Activated gamma-delta T cell treated with Interleukin-2 at 50 U/mL for 16 hours (primary cell): ENCODE measurements at regions not wholly inside any gene's neighbourhood (a gene's known extent, or its start where the extent isn't known, plus 50 kb on each side); places are given as distances from the start of the nearest gene placed in this dataset.
"Not testable (repeated sequence)": the region's sequence is repeated elsewhere in the genome, so short reads cannot be mapped to it uniquely, and the experiment has no call there.

Experiments
- DNase-seq: peaks from one replicate; pipeline ENCODE4 v3.0.0-alpha.2; 2020

DNA sequence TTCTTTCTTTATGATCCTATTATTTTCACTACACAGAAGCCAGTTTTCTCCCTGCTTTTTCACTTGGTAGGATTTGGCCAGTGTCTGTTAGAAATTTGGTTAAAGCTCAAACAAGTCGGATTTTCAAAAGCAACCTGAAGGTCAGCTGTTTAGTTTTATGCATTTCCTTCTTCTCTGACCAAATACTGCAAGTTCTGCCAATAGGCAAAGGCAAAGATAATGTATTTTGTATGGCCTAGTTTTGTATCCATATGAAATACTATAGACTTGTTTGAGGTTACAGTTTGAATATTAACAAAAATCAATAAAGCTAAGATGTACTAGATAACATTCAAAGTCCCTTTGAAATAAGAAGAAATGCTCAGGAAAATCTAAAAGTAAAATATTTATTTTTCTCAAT is 439.4 kb downstream of the TRIML1 start:
- DNase-seq = no peak

DNA sequence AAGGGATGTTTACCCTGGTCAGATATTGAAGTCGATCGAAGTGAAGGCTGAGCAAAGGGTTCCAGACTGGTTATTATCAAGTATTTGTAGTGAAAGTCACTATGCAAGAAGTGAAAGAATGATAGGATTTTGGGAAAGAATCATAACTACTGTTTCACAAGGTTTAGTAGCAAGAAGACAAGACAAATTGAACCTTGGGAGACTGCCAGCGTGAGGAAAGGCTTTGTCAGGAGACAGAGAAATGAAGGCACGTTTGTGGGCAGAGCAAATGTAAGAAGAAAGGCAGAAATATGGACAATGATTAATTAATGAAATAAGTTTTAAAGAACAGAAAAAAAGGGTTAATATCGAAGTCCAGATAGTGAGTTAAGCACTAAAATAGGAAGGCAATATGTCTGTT is 456.8 kb downstream of the TRIML1 start:
- DNase-seq = no peak

- DNase-seq = no peak
These were observed 464.4 kb downstream of the TRIML1 start for GRCh38 chr4:188603646-188604045.

GRCh38 chr4:188606635-188607034 is 467.4 kb downstream of the TRIML1 start:
- no peak for DNase-seq

DNA sequence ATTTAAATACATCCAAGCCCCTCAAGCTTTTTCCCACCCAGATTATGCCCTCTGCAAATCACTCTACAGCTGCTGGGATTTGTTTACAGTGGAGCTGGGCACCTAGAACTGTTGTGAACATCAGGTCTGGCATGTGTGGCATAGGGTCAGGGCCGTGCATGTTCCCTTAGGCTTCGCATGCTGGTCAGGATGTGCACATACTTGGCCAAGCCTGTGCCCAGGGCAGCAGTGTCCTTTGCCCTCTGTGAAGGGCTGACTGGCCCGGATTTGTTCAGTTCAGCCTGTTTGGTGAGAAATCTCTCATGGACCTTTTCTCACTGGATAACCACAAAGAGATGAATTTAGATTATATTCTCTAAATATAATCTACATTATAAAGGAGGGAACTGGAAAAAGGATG is 471.9 kb downstream of the TRIML1 start:
- DNase-seq = no peak

DNA sequence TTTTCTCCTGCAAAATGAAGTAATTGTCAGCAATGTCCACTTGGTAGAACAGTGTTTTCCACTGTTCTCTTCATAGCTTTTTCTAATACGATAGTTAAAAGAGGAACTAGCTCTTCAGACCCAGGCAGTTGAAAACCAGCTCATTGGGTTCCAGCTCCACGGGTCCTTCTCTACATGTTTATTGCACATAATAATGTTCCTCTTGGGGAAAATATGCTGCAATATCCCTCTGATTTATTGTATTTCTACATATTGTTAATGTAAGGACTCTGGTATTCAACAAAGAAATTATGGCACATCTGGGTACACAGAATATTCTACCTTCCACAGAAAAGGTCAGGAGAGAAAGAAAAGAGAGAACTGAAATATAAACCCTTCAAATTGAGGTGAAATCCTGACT is 473.4 kb downstream of the TRIML1 start:
- DNase-seq = no peak

- DNase-seq = no peak
These were observed 474.7 kb downstream of the TRIML1 start for GRCh38 chr4:188613976-188614375.

DNA sequence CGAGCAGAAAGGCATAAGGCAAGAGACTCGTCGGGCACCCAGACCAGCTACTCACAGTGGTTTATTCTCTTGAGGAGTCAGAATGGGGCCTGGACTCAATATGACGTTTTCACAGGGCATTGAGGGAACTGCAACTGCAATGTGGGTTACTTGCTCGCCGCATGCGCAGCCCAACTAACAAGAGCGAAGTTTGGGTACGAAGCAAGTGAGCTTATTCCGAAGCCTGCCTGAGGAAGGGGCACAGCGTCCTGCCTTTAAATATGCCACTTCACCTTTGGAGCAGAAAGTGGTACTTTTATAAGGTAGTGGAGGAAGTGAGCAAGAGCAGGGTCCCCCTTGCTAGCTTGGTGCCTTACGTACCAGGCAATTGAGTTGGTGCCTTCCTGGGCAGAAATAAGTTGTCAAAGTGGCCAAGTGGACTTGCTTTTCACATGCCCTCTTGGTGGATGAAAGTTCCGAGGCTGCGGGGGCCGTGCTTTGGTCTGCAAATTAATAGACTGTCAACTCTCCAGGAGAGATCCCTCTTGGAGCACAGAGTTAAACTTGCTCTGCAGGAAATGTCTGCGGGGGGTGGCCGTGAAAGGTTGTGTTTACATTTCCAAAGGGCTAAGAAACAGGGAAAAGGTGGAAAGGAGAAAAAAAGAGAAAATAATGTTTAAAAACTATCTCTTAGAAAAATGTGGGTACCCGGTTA is 480.4 kb downstream of the TRIML1 start:
- DNase-seq = no peak

GRCh38 chr4:188620608-188621007 is 481.4 kb downstream of the TRIML1 start:
- DNase-seq = no peak

GRCh38 chr4:188623314-188623854 is 484.1 kb downstream of the TRIML1 start:
- no peak for DNase-seq

GRCh38 chr4:188624370-188624769 is 485.1 kb downstream of the TRIML1 start:
- DNase-seq = no peak

DNA sequence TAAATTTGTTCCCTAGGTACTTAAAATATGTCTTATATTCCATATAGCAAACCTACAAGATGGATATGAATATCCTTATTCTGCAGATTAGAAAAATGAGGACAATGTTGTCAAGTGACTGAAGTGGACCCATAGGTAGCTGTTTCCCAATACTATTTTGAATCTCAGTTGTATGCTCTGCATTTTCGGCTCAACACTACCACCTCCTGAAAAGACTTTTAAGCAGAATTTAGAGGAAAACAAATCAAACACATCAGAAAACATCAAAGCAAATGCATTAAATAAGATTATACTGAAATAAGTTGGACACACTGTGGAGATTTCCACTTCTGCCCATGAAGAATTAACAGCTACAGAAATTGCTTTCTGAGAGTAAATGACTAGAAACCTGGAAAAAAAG is 488.7 kb downstream of the TRIML1 start:
- DNase-seq = no peak

DNA sequence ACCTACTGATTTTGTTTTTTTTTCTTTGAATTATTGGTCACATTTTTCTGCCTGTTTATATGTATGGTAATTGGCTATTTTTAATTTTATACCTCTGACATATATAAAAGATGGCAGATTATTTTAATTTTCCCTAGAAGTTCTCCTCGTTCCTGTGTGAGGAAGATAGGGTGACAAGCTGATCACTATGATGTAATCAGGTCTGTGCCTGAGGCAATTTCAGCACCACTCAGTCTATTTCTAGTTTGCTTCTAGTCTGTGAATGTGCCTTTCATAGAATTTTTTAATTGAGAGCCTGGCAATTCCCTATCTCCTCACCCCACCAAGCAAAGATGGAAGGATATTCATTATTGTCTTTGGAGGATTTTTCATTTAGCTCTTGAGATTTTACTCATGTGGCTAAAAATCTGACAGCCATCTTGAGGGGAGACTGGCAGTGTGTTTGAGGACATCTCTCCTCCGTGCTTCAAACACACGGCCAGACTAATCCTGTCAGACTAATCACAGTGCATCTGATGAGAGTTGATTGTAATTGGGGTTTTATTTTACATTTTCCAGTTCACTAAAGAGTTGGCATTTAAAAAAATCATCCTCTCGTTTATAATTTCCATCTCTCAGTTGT is 500.3 kb downstream of the TRIML1 start:
- no peak for DNase-seq

- DNase-seq = no peak
These were observed 508.7 kb downstream of the TRIML1 start for GRCh38 chr4:188647820-188648370.

DNA sequence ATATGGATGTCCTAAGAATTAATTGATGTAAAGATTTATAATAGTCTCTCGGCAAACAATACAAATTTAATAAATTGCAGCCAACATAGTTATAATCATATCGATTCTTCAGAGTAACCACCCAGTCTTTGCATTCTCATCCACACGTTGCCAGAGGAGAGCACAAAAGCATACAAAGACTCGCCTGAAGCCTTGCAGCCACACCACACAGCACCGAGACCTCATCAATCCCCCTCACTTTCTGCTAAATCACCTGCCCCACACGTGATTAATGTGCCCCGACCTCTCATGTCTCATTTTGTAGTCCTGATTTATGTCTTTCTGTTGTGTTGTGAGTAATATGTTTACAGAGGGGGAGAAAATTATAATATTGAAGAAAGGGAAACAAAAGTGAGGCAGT is 510.4 kb downstream of the TRIML1 start:
- no peak for DNase-seq

GRCh38 chr4:188650516-188650915 is 511.3 kb downstream of the TRIML1 start:
- no peak for DNase-seq

DNA sequence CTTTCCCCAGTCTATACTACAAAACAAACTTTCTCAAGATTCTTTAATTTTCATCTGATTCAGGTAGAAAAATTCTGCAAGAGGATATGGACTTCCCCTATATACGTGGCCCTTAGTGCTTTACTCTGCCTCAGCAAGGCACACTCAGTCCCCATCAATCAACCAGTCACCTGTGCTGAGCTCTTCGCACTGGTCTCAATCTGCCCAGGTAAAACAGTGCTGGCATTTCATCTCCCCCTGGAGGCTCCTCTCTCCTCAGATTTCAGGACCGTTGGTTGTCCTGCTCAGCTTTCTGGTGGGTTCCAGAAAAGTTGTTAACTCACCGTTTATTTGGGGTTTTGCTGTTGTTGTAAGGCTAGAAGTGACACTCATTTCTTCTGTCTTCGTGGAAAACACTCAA is 518.1 kb downstream of the TRIML1 start:
- no peak for DNase-seq

GRCh38 chr4:188658958-188659522 is 519.8 kb downstream of the TRIML1 start:
- no peak for DNase-seq

GRCh38 chr4:188660796-188661195 is 521.6 kb downstream of the TRIML1 start:
- no peak for DNase-seq

DNA sequence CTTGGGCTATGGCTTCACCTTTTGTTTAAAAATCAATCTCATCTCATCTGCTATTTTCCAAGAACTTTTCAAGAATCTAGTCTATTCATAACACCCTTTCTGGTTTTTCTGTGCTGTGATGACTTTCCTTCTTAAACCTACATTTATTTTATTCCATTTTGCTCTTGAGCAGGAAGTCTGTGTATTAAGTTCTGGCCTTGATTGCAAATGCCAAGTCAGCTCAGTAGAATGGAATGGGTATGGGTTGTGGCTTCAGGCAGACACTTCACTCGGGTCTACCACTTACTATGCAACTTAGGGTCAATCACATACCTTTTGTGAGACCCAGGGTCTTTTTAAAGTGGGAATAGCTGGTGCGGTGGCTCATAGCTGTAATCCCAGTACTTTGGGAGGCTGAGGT is 522.3 kb downstream of the TRIML1 start:
- no peak for DNase-seq

- no peak for DNase-seq
These were observed 524.1 kb downstream of the TRIML1 start for GRCh38 chr4:188663369-188663768.

- DNase-seq = no peak
These were observed 526.5 kb downstream of the TRIML1 start for GRCh38 chr4:188665491-188666457.

GRCh38 chr4:188678691-188679090 is 539.5 kb downstream of the TRIML1 start:
- not testable (repeated sequence) for DNase-seq
